BE2C (cell line): ENCODE measurements at regions not wholly inside any gene's neighbourhood (a gene's known extent, or its start where the extent isn't known, plus 50 kb on each side); places are given as distances from the start of the nearest gene placed in this dataset.

Source experiments
- DNase-seq: peaks from one replicate; pipeline ENCODE4 v3.0.0-alpha.2; 2020
- H3K27me3 ChIP-seq: fragments of 250-450 bp; sonication (Bioruptor Pico); 2 replicates; pipeline ENCODE4 v1.5.1; 2020; ENCODE audit warnings: mild to moderate bottlenecking
- H3K36me3 ChIP-seq: fragments of 250-450 bp; sonication (Bioruptor Pico); 2 replicates; pipeline ENCODE4 v1.5.1; 2020; ENCODE audit warnings: mild to moderate bottlenecking
- H3K4me1 ChIP-seq: fragments of 250-450 bp; sonication (Bioruptor Pico); 2 replicates; pipeline ENCODE4 v1.5.1; 2020
- H3K4me3 ChIP-seq: 2 replicates; pipeline ENCODE4 v1.5.1; 2011; ENCODE audit warnings: low read depth, low read length
- H3K9me3 ChIP-seq: fragments of 250-450 bp; sonication (Bioruptor Pico); 2 replicates; pipeline ENCODE4 v1.5.1; 2020
- CTCF ChIP-seq: IDR thresholded peaks from 2 replicates; pipeline ENCODE4 v1.5.1; 2012; ENCODE audit warnings: mild to moderate bottlenecking, low read depth, low read length

- no peak for TF ChIP-seq CTCF
- H3K36me3 ChIP-seq, result no peaks in the 10 kb centered on the region
- H3K27me3 ChIP-seq, result no peaks in the 10 kb centered on the region
- H3K9me3 ChIP-seq, result no peaks in the 10 kb centered on the region
- no peaks in the 10 kb centered on the region for H3K4me1 ChIP-seq
- H3K4me3 ChIP-seq, result no peak overlapping the region
- DNase-seq, result no peak
Measured at GRCh38 chr14:84965279-84965678, 564.7 kb upstream of the FLRT2 start.

- H3K36me3 ChIP-seq, result no peaks in the 10 kb centered on the region
- H3K27me3 ChIP-seq, result no peaks in the 10 kb centered on the region
- no peaks in the 10 kb centered on the region for H3K4me1 ChIP-seq
- TF ChIP-seq CTCF, result no peak
- no peaks in the 10 kb centered on the region for H3K9me3 ChIP-seq
- DNase-seq, result no peak
- H3K4me3 ChIP-seq, result no peak overlapping the region
Measured at GRCh38 chr14:84969501-84969900, 560.4 kb upstream of the FLRT2 start.

GRCh38 chr14:84975241-84975902 is 554.6 kb upstream of the FLRT2 start:
- Histone ChIP-seq H3K4me1 (no peaks in the 10 kb centered on the region), H3K27me3 (no peaks in the 10 kb centered on the region), H3K9me3 (no peaks in the 10 kb centered on the region), H3K4me3 (no peak overlapping the region), H3K36me3 (no peaks in the 10 kb centered on the region)
- no peak for TF ChIP-seq CTCF
- no peak for DNase-seq

DNA sequence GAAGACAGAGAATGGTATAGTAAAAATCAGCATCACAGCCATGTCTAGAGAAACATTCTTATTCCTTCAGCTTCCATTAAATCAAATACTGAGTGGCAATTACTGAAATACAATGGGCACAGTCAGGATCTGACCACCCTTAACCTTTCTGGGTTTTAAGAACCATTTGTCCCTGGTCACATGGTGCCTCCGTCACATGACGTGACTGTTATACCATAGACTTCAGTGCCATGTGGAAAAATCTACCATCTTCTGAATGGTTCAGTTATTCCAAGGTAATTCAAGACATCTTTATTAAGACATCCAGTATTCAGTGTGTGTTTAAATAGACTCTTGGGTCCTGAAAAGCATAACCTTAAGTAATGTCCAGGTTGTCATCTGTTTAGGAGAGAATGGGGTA is 553.1 kb upstream of the FLRT2 start:
- TF ChIP-seq CTCF, result no peak
- Histone ChIP-seq H3K4me3 (no peak overlapping the region), H3K4me1 (no peaks in the 10 kb centered on the region), H3K36me3 (no peaks in the 10 kb centered on the region), H3K9me3 (no peaks in the 10 kb centered on the region), H3K27me3 (no peaks in the 10 kb centered on the region)
- DNase-seq, result no peak

GRCh38 chr14:84987042-84987441 is 542.9 kb upstream of the FLRT2 start:
- no peaks in the 10 kb centered on the region; the same call in 1 of the 2 replicates for H3K9me3 ChIP-seq
- no peaks in the 10 kb centered on the region for H3K27me3 ChIP-seq
- H3K36me3 ChIP-seq, result no peaks in the 10 kb centered on the region
- no peak overlapping the region for H3K4me3 ChIP-seq
- no peaks in the 10 kb centered on the region for H3K4me1 ChIP-seq
- DNase-seq, result no peak
- no peak for TF ChIP-seq CTCF

DNA sequence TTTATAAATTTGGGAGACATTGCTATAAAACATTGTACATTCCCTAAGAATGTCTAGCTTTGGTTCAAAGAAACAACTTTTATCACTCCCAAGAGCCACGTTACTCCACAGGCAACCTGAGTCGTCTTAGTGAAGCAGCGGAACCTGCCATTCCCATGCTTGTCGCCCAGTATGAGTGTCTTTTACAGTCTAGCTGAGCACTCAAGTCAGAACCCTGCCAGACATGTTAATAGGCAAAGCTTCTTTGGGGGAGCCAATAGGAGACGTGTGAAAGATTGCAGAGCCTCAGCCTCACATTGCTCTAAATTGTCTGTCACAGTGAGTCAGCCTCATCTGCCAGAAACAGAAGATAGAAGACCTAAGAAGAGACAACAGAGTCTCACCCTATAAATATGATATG is 541.6 kb upstream of the FLRT2 start:
- H3K27me3 ChIP-seq, result no peaks in the 10 kb centered on the region
- H3K9me3 ChIP-seq, result no peaks in the 10 kb centered on the region; the same call in 1 of the 2 replicates
- H3K4me3 ChIP-seq, result no peak overlapping the region
- no peaks in the 10 kb centered on the region for H3K4me1 ChIP-seq
- no peak for DNase-seq
- H3K36me3 ChIP-seq, result no peaks in the 10 kb centered on the region
- TF ChIP-seq CTCF, result no peak
